ENCODE measurements at regions not wholly inside any gene's neighbourhood (a gene's known extent, or its start where the extent isn't known, plus 50 kb on each side); places are given as distances from the start of the nearest gene placed in this dataset.

GRCh38 chr4:133713340-133713739, 488.2 kb downstream of the PABPC4L start:
- Mint-ChIP-seq H3K27ac (no peak overlapping the region), H3K4me1 (no peaks in the 10 kb centered on the region), H3K4me3 (no peak overlapping the region), H3K27me3 (ENCODE audit: low read depth) (no peaks in the 10 kb centered on the region), H3K36me3 (no peaks in the 10 kb centered on the region), H3K9me3 (peaks cover 12% of the 10 kb centered on the region)
- TF ChIP-seq, protein P1, sequence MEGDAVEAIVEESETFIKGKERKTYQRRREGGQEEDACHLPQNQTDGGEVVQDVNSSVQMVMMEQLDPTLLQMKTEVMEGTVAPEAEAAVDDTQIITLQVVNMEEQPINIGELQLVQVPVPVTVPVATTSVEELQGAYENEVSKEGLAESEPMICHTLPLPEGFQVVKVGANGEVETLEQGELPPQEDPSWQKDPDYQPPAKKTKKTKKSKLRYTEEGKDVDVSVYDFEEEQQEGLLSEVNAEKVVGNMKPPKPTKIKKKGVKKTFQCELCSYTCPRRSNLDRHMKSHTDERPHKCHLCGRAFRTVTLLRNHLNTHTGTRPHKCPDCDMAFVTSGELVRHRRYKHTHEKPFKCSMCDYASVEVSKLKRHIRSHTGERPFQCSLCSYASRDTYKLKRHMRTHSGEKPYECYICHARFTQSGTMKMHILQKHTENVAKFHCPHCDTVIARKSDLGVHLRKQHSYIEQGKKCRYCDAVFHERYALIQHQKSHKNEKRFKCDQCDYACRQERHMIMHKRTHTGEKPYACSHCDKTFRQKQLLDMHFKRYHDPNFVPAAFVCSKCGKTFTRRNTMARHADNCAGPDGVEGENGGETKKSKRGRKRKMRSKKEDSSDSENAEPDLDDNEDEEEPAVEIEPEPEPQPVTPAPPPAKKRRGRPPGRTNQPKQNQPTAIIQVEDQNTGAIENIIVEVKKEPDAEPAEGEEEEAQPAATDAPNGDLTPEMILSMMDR (IDR thresholded peaks at IDR 0.05; ENCODE audit: unreplicated experiment), result no peak
- DNase-seq (ENCODE audit: low spot score in 2 of 2, unreplicated experiment in 2 of 2), result no peak

- H3K27me3 Mint-ChIP-seq (ENCODE audit: low read depth), result no peaks in the 10 kb centered on the region
- TF ChIP-seq, protein P1 (IDR thresholded peaks at IDR 0.05; ENCODE audit: unreplicated experiment), result no peak
- H3K36me3 Mint-ChIP-seq, result no peaks in the 10 kb centered on the region
- no peak overlapping the region for H3K4me3 Mint-ChIP-seq
- peak overlapping the region; percentile 19 for H3K27ac Mint-ChIP-seq
- H3K9me3 Mint-ChIP-seq, result peaks cover 22% of the 10 kb centered on the region
- no peaks in the 10 kb centered on the region for H3K4me1 Mint-ChIP-seq
- no peak for DNase-seq (ENCODE audit: low spot score in 2 of 2, unreplicated experiment in 2 of 2)
Measured at GRCh38 chr4:133711817-133712216, 489.8 kb downstream of the PABPC4L start.

- H3K4me1 Mint-ChIP-seq, result no peaks in the 10 kb centered on the region
- peaks cover 32% of the 10 kb centered on the region for H3K9me3 Mint-ChIP-seq
- TF ChIP-seq, protein P1 (IDR thresholded peaks at IDR 0.05; ENCODE audit: unreplicated experiment), result no peak
- no peaks in the 10 kb centered on the region for H3K27me3 Mint-ChIP-seq (ENCODE audit: low read depth)
- no peak overlapping the region for H3K27ac Mint-ChIP-seq
- H3K4me3 Mint-ChIP-seq, result no peak overlapping the region
- peaks cover 2% of the 10 kb centered on the region for H3K36me3 Mint-ChIP-seq
- no peak for DNase-seq (ENCODE audit: low spot score in 2 of 2, unreplicated experiment in 2 of 2)
Measured at GRCh38 chr4:133694416-133694815, 507.2 kb downstream of the PABPC4L start.

- Mint-ChIP-seq H3K9me3 (peaks cover 53% of the 10 kb centered on the region), H3K27ac (no peak overlapping the region), H3K27me3 (ENCODE audit: low read depth) (no peaks in the 10 kb centered on the region), H3K4me1 (no peaks in the 10 kb centered on the region), H3K4me3 (no peak overlapping the region), H3K36me3 (peaks cover 2% of the 10 kb centered on the region)
- TF ChIP-seq, protein P1 (IDR thresholded peaks at IDR 0.05; ENCODE audit: unreplicated experiment), result no peak
- no peak for DNase-seq (ENCODE audit: low spot score in 2 of 2, unreplicated experiment in 2 of 2)
Measured at GRCh38 chr4:133683967-133684366, 517.6 kb downstream of the PABPC4L start.

DNA sequence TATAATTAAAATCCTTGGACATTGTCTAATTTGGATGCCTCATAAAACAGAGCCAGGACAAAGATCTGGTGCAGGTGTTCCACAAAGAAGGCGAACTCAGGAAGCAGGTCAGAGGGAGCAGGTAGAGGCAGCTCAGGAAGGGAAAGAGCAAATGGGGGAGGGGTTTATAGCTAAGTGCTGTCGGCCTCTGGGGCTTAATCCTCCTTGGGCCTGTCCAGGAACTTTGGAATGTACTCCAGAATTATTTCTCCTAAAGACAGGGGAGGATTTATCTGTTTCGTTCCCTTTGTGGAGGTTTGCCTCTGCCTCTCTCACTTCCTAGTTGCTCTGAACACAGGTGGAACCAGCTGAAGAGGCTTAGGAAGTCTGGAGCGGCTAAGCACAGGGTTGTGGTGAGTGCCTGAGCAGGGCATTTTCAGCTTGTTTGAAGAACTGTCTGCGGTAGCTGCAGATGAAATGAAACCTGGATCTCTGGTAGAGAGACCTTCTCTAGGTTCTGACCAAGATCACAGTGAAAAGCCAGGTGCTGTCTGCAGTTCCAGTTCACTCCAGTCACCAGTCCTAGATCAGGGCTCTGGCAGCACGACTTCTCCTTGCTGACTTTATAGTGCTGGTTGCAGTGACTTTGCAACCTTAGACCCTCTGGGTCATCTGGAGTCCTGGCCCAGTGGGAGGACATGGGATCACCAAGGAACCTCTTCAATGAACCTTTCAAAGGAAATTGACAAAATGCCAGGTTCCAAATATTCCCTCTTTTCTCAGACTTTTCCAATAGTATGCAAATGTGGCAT, 519.2 kb downstream of the PCDH10 start:
- TF ChIP-seq, protein P1 (IDR thresholded peaks at IDR 0.05; ENCODE audit: unreplicated experiment), result no peak
- H3K36me3 Mint-ChIP-seq, result no peaks in the 10 kb centered on the region
- H3K4me1 Mint-ChIP-seq, result peaks cover 19% of the 10 kb centered on the region
- H3K27me3 Mint-ChIP-seq (ENCODE audit: low read depth), result no peaks in the 10 kb centered on the region
- peaks cover 6% of the 10 kb centered on the region for H3K9me3 Mint-ChIP-seq
- no peak overlapping the region for H3K4me3 Mint-ChIP-seq
- no peak overlapping the region for H3K27ac Mint-ChIP-seq
- no peak for DNase-seq (ENCODE audit: low spot score in 2 of 2, unreplicated experiment in 2 of 2)

Data from mesothelial cell of epicardium (in vitro differentiated cells).